BJ (cell line): ENCODE measurements at regions not wholly inside any gene's neighbourhood (a gene's known extent, or its start where the extent isn't known, plus 50 kb on each side); places are given as distances from the start of the nearest gene placed in this dataset.

Experiments
- CTCF ChIA-PET: fragments of 350-600 bp; formaldehyde crosslinking; extraction: SDS; loops from one replicate; lab custom pipeline; 2021; ENCODE audit warnings: antibody characterized with exemption, inconsistent platforms; lab: Yijun Ruan, JAX
- POLR2A ChIA-PET: fragments of 300-600 bp; sonication (Branson Sonifier 250); formaldehyde crosslinking; extraction: SDS; loops from one replicate; lab custom pipeline; 2021; ENCODE audit warnings: antibody characterized with exemption; lab: Charles Lee
- DNase-seq: peaks from one replicate; pipeline ENCODE4 v3.0.0-alpha.2; 2011; ENCODE audit warnings: low read depth
- H3K27me3 ChIP-seq: 2 replicates; pipeline ENCODE4 v1.6.0; 2011; ENCODE audit warnings: low read length; ENCODE audit not compliant: control insufficient read depth, insufficient read depth
- H3K36me3 ChIP-seq: 2 replicates; pipeline ENCODE4 v1.5.1; 2011; ENCODE audit warnings: low read length; ENCODE audit not compliant: control insufficient read depth, insufficient read depth
- H3K4me3 ChIP-seq: 2 replicates; pipeline ENCODE4 v1.5.1; 2011; ENCODE audit warnings: low read depth, mild to moderate bottlenecking, control low read depth, low read length
- TF ChIP-seq, protein P1 (sequence below): IDR thresholded peaks from 2 replicates; pipeline ENCODE4 v1.5.1; 2011; ENCODE audit warnings: low read depth, mild to moderate bottlenecking, control low read depth, inconsistent platforms, low read length, moderate library complexity; ENCODE audit not compliant: insufficient read depth

- Histone ChIP-seq H3K36me3 (no peaks in the 10 kb centered on the region), H3K4me3 (no peak overlapping the region), H3K27me3 (no peaks in the 10 kb centered on the region)
- ChIA-PET POLR2A (interaction anchor here (0.6 kb wide), 1 partner anchor 482 kb away, joined by 7 read pairs; no protein-coding TSS in a partner anchor), CTCF (interaction anchor here (1.8 kb wide), 1 partner anchor 14 kb away, joined by 4 read pairs; no protein-coding TSS in a partner anchor)
- no peak for DNase-seq
- TF ChIP-seq, protein P1, sequence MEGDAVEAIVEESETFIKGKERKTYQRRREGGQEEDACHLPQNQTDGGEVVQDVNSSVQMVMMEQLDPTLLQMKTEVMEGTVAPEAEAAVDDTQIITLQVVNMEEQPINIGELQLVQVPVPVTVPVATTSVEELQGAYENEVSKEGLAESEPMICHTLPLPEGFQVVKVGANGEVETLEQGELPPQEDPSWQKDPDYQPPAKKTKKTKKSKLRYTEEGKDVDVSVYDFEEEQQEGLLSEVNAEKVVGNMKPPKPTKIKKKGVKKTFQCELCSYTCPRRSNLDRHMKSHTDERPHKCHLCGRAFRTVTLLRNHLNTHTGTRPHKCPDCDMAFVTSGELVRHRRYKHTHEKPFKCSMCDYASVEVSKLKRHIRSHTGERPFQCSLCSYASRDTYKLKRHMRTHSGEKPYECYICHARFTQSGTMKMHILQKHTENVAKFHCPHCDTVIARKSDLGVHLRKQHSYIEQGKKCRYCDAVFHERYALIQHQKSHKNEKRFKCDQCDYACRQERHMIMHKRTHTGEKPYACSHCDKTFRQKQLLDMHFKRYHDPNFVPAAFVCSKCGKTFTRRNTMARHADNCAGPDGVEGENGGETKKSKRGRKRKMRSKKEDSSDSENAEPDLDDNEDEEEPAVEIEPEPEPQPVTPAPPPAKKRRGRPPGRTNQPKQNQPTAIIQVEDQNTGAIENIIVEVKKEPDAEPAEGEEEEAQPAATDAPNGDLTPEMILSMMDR: no peak
These were observed 153.3 kb downstream of the TMEM26 start for GRCh38 chr10:61299841-61300240.

DNA sequence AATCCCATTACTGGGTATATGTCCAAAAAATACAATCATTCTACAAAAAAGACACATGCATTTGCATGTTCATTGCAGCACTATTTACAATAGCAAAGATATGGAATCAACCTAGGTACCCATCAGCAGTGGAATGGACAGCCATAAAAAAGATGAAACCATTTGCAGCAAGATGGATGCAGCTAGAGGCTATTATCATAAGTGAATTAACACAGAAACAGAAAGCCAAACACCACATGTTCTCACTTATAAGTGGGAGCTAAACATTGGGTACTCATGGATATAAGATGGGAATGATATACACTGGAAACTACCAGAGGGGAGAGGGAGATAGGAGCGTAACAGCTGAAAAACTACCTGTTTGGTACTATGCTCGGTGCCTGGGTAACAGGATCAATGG, 154.0 kb downstream of the TMEM26 start:
- POLR2A ChIA-PET: no interaction called here
- Histone ChIP-seq H3K36me3 (no peaks in the 10 kb centered on the region), H3K4me3 (no peak overlapping the region), H3K27me3 (no peaks in the 10 kb centered on the region)
- no peak for DNase-seq
- TF ChIP-seq, protein P1: no peak
- CTCF ChIA-PET: interaction anchor here (1.8 kb wide), 1 partner anchor 13 kb away, joined by 4 read pairs; no protein-coding TSS in a partner anchor

DNA sequence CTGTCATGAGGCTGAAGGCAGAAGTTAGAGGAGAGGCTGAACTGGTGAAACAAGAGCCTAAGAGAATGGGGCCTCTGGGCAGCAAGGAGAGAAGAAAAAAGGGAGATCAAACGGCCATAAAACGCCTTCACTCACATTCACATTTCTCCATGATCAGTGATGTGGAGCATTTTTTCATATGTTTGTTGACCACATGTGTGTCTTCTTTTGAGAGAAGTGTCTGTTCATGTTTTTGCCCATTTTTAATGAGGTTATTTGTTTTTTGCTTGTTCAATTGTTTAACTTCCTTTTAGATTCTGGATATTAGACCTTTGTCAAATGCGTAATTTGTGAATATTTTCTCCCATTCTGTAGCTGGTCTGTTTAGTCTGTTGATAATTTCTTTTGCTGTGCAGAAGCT, 155.0 kb downstream of the TMEM26 start:
- ChIA-PET CTCF (interaction anchor here (1.8 kb wide), 1 partner anchor 12 kb away, joined by 4 read pairs; no protein-coding TSS in a partner anchor), POLR2A (no interaction called here)
- Histone ChIP-seq H3K27me3 (no peaks in the 10 kb centered on the region), H3K36me3 (no peaks in the 10 kb centered on the region), H3K4me3 (no peak overlapping the region)
- TF ChIP-seq, protein P1: no peak
- no peak for DNase-seq

DNA sequence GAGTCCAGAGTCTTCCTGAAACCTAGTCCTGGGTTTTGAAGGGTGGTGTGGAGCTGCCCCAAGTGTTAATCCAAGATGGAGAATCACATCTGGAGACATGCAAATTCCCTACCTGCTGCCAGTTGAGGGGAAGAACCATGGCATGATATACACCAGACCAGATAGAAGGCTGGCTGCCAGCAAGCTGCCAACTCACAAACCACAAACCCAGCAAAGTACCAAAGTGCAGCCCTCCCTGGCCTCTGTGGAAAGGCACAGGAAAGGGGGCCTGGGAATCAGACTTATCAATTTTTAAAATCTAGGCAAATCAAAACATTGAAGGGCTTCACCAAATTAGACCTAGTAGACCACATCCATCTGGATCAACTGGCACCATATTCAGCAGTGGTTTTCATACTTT, 157.0 kb downstream of the TMEM26 start:
- TF ChIP-seq, protein P1: no peak
- ChIA-PET POLR2A (no interaction called here), CTCF (interaction anchor here (0.5 kb wide), 1 partner anchor 12 kb away, joined by 3 read pairs; no protein-coding TSS in a partner anchor)

DNA sequence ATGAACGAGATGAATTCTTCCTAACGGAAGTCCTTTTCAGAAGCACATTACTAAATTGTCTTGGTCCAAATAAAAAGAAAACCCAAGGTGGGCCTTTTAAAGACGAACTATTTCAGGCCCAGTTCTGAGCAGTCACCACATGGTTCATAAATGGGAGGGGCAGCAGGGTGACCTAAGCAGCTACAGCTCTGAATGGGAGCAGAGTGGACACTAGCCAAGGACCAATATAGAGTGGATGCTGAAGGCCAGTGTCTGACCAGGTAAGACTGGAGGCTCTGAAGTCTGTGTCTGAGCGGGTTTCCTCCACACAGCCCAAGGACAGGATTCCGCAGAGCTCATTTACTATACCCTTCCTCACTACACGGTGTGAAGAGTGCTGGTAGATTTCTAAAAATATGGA, 159.1 kb downstream of the TMEM26 start:
- no peak for DNase-seq
- H3K27me3 ChIP-seq: no peaks in the 10 kb centered on the region
- H3K4me3 ChIP-seq: no peak overlapping the region
- ChIA-PET CTCF (interaction anchor here (1.2 kb wide), 1 partner anchor 9 kb away, joined by 3 read pairs; no protein-coding TSS in a partner anchor), POLR2A (no interaction called here)
- TF ChIP-seq, protein P1: no peak
- H3K36me3 ChIP-seq: no peaks in the 10 kb centered on the region

More for the DNA sequence above, 157.0 kb downstream of the TMEM26 start:
- DNase-seq: no peak
- Histone ChIP-seq H3K36me3 (no peaks in the 10 kb centered on the region), H3K27me3 (no peaks in the 10 kb centered on the region), H3K4me3 (no peak overlapping the region)
